ENCODE measurements at regions not wholly inside any gene's neighbourhood (a gene's known extent, or its start where the extent isn't known, plus 50 kb on each side); places are given as distances from the start of the nearest gene placed in this dataset.

- Histone ChIP-seq H3K4me3 (ENCODE audit: low read depth, low read length) (peak overlapping the region; percentile 6), H3K36me3 (replicated peaks) (no peaks in the 10 kb centered on the region), H3K27ac (peak overlapping the region; percentile 94), H3K27me3 (replicated peaks) (no peaks in the 10 kb centered on the region)
- in situ Hi-C loops (cut with HindIII; ENCODE audit: low pct_ligation_motif_present, low sequenced_read_pairs): no loop called here
- DNase-seq: peak; percentile 97
- TF ChIP-seq CTCF (IDR thresholded peaks at IDR 0.05; ENCODE audit: low read depth, low read length, missing control alignments): peak; percentile 84
Measured at GRCh38 chr6:22828179-22829062, 259.1 kb downstream of the HDGFL1 start.

- no peak for DNase-seq
- peak overlapping the region; percentile 94 for H3K27ac ChIP-seq
Measured at GRCh38 chr6:22829070-22829469, 259.7 kb downstream of the HDGFL1 start.

GRCh38 chr6:22830463-22830862 is 261.1 kb downstream of the HDGFL1 start:
- Histone ChIP-seq H3K4me3 (ENCODE audit: low read depth, low read length) (no peak overlapping the region), H3K27me3 (replicated peaks) (no peaks in the 10 kb centered on the region), H3K27ac (no peak overlapping the region), H3K36me3 (replicated peaks) (no peaks in the 10 kb centered on the region)
- DNase-seq: no peak
- in situ Hi-C loops (cut with HindIII; ENCODE audit: low pct_ligation_motif_present, low sequenced_read_pairs): no loop called here
- no peak for TF ChIP-seq CTCF (IDR thresholded peaks at IDR 0.05; ENCODE audit: low read depth, low read length, missing control alignments)

More at GRCh38 chr6:22829070-22829469, 259.7 kb downstream of the HDGFL1 start:
- H3K4me3 ChIP-seq (ENCODE audit: low read depth, low read length): no peak overlapping the region
- in situ Hi-C loops (cut with HindIII; ENCODE audit: low pct_ligation_motif_present, low sequenced_read_pairs): no loop called here
- no peaks in the 10 kb centered on the region for H3K27me3 ChIP-seq (replicated peaks)
- no peak for TF ChIP-seq CTCF (IDR thresholded peaks at IDR 0.05; ENCODE audit: low read depth, low read length, missing control alignments)
- H3K36me3 ChIP-seq (replicated peaks): no peaks in the 10 kb centered on the region

- no peaks in the 10 kb centered on the region for H3K36me3 ChIP-seq (replicated peaks)
- in situ Hi-C loops (cut with HindIII; ENCODE audit: low pct_ligation_motif_present, low sequenced_read_pairs): no loop called here
- DNase-seq: no peak
- no peak for TF ChIP-seq CTCF (IDR thresholded peaks at IDR 0.05; ENCODE audit: low read depth, low read length, missing control alignments)
- H3K4me3 ChIP-seq (ENCODE audit: low read depth, low read length): no peak overlapping the region
- no peaks in the 10 kb centered on the region for H3K27me3 ChIP-seq (replicated peaks)
- no peak overlapping the region for H3K27ac ChIP-seq
Measured at GRCh38 chr6:22833191-22833590, 263.8 kb downstream of the HDGFL1 start.

GRCh38 chr6:22838345-22838744 is 269.0 kb downstream of the HDGFL1 start:
- DNase-seq: no peak
- H3K27ac ChIP-seq: no peak overlapping the region
- in situ Hi-C loops (cut with HindIII; ENCODE audit: low pct_ligation_motif_present, low sequenced_read_pairs): no loop called here
- H3K4me3 ChIP-seq (ENCODE audit: low read depth, low read length): no peak overlapping the region
- no peaks in the 10 kb centered on the region for H3K27me3 ChIP-seq (replicated peaks)
- H3K36me3 ChIP-seq (replicated peaks): no peaks in the 10 kb centered on the region
- no peak for TF ChIP-seq CTCF (IDR thresholded peaks at IDR 0.05; ENCODE audit: low read depth, low read length, missing control alignments)
